C4-2B (cell line): ENCODE measurements at regions not wholly inside any gene's neighbourhood (a gene's known extent, or its start where the extent isn't known, plus 50 kb on each side); places are given as distances from the start of the nearest gene placed in this dataset.

Source experiments
- CTCF ChIP-seq: fragments of 450-650 bp; conservative IDR thresholded peaks from 2 replicates; pipeline ENCODE4 v1.5.1; 2017; ENCODE audit warnings: mild to moderate bottlenecking
- ZFX ChIP-seq: fragments of 450-650 bp; IDR thresholded peaks from 2 replicates; pipeline ENCODE4 v1.6.1; 2017

GRCh38 chr1:72932025-72932424 lies 649.7 kb upstream of the NEGR1 start:
- no peak for TF ChIP-seq CTCF
- no peak for TF ChIP-seq ZFX
